CD4-positive, alpha-beta T cell treated with Interleukin-4 for 1 hour (primary cell): ENCODE measurements at regions not wholly inside any gene's neighbourhood (a gene's known extent, or its start where the extent isn't known, plus 50 kb on each side); places are given as distances from the start of the nearest gene placed in this dataset.
"Not testable (repeated sequence)": the region's sequence is repeated elsewhere in the genome, so short reads cannot be mapped to it uniquely, and the experiment has no call there.

ENCODE experiments used
- DNase-seq, 2 donors: peaks; one replicate each; pipeline ENCODE4 v3.0.0-alpha.2; 2020 to 2022

DNA sequence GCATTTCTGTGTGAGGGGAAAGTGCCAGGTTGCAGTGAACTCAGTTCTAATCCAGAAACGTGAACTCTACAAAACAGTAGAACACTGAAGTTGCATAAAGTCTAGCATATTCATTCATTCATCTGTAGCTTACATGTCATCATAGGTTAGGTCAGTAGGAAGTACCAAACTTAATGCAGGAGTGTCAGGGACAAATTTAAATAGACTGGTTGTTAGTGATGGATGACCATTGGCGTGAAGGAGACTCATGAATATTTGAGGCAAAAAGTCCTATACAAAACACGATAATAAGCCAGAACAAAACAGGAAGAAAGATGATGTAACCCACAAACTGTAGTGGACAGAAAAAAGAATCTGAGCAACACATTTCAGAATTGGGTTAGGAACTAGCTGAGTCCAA, 592.8 kb upstream of the PCDH10 start:
- no peak for DNase-seq

DNA sequence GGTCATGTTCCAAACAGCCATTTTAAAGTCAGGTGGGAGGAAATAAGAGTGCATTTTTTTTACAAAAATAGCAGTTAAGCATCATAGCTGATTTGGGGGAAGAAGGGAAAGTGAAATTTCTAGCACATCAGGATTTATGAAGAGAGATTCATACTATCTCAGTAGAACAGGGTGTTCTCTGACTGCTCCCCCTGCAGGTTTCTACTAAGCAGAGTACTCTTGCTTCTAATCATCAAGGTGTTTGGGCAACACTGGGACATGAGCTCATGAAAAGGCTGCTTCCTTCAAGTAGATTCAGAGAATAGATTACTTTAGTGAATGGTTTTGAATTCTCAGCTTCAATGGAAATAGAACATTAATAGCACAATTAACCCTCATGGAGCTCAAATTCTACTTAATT, 591.4 kb upstream of the PCDH10 start:
- DNase-seq = no peak

DNA sequence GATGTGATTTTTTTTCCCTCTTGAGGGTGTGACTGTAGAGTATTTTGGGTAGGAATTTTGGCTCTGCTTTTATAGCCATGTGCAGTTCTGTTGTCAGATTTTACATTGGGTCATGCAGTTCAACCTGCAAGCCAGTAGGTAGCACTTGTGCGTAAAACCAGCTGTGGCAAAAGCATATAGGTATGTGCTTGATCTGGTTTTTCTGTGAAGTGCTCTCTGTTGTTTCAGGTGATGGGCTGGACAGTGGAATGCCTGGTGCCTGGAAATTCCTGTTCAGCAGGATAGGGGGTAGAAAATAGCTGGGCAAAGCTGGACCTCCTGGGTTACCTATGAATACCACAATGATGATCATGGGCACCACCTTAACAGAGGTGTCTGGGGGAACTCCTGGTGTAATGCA, 584.2 kb upstream of the PCDH10 start:
- DNase-seq = no peak

DNA sequence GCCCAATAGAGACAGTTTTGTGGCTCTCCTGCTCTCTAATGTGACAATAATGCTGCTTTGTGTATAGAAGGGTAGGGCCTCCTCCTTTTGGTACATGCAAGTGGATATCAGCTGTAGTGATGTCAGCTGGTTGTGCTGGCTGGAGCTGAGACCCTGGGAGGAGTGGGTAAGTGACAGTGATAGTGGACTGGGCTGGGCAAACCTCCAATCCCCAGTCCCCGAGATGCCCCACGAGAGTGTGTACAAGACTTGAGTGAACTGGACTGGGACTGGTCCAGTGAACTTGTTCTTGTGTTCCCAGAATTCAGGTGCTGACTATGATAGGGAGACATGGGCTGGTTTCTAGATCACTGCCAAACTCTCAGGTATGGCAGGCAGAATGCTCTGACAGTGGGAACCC, 583.6 kb upstream of the PCDH10 start:
- DNase-seq = no peak

- no peak for DNase-seq
These were observed 576.9 kb upstream of the PCDH10 start for GRCh38 chr4:132572210-132572609.

GRCh38 chr4:132587626-132588025, 561.5 kb upstream of the PCDH10 start:
- no peak for DNase-seq

DNA sequence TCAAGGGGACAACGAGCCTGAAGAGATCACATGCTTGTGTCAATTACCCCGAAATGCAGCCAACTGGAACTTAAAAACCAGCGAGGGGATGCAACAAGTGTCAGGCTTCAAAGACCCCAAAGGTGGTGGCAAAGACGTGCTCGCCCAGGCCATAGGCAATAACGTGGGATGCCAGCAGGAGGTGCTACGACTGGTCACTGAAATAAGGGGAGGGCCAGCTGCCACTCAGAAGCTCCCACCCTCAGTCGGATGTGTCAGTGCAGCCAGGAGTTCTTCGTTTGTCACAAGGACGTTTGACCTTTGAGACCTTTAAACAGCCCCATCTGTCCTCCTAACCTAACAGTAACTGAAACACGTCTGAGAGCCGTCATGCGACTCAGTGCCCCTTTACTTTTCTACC, 556.8 kb upstream of the PCDH10 start:
- DNase-seq = no peak

DNA sequence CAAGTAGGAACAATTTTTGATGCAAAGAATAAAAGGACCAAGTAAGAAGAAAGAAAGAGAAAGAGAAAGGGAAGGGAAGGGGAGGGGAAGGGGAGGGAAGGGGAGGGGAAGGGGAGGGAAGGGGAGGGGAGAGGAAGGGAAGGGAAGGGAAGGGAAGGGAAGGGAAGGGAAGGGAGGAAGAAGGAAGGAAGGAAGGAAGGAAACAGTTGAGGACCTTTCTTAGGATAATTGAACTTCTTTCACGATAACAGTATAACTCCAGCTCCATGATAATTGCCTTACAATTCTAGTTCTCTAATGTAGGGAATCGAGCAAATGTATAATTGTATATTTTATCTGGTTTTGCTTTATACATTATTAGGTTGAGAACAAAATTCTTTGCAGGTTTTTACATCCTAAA, 556.2 kb upstream of the PCDH10 start:
- DNase-seq = no peak

DNA sequence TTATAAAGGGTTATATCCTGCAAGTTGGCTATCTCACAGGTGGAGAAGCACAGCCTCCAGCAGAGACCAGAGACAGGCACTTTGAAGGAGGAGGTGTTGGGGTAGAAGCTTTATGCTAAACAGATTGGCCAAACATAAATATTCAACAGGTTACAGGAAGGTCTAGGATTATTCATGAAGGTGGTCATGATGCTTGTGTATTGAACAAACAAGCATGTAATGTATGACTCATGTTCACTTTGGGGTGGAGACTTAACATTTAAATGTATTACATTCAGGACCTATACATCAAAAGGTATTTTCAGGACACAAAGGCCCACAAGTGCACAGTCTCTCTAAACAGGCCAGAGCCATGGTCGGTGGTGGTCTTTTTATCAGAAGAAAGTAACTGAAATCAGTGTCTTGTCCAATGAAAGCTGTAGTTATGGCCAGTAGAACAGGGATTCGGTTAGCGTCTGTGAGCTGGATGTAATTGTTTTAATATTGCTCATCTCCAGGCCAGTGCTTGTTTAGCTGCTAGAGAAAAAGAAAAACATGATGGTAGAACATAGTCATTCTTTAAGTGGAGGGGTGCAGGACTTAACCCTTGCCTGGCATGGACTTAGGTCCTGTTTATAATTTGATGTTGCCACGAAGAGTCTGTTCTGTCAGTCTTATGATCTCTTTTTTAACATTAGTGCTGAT, 555.2 kb upstream of the PCDH10 start:
- no peak for DNase-seq

DNA sequence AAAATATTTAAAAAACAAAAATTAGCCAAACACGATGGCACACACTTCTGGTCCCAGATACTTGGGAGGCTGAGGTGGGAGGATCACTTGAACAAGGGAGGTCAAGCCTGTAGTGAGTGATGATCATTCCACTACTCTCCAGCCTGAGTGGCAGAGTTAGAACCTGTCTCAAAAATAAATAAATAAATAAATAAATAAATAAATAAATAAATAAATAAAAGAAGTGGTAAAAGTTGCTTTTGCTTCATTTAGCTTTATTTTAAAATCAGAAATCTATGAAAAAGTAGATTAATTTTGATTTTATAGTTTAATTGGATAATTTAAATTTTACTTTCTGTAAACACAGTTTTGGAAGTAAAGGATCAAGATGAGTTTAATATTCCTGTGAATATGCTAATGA, 552.9 kb upstream of the PCDH10 start:
- DNase-seq = no peak

- DNase-seq = no peak
These were observed 543.5 kb upstream of the PCDH10 start for GRCh38 chr4:132605551-132605950.

- DNase-seq = no peak
These were observed 534.4 kb upstream of the PCDH10 start for GRCh38 chr4:132614682-132615081.

- DNase-seq = no peak
These were observed 529.1 kb upstream of the PCDH10 start for GRCh38 chr4:132619968-132620367.

DNA sequence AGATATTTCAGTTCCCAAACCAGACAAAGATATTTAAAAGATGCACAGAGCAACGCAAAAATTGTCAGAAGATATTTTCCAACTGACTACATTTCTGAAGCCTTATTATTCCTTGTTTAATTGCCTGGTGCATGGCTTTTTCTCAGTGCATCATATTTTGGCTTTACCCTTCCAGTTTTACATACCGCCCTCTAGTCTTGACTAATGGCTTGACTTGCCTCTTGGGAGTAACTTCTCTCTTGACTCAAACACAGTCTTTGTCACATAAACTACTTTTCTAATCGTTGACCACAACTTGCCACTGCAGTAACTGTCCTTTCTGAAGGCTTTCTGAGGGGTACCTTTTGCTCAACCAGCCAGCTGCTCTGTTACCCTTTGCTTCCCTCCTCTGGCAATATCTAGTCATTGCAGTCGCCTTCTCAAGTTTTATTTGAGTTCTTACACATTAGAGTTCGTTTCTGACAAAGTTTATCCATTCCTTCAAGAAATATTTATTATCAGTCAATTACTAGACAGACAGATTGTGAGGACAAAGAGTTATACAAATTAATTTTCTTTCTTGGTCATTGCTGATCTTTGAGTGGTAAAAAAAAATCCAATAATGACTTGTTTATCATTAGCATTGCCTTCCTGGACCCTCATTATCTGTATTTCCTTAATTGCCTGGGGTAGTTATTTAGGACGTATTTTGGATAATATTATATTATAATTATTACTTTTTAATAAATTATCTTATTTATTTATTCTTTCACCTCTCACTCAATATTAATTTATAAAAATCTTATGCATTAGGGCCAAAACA, 506.9 kb upstream of the PCDH10 start:
- no peak for DNase-seq

DNA sequence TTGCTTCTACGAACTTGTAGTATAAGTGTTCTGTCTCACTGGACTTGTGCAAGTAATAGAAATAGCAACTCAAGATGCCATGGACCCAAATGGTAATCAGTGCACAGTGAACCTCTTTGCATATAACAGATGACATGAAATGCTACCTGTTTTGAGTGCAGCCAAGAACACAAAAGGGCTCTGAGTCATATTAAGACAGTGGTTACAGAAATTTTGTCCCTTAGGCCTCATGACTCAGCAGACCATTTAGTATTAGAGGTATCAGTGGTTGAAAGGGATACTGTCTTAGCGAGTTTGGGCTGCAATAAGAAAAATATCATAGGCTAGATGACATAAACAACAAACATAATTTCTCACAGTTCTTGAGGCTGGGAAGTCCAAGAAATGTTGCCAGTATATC, 502.9 kb upstream of the PCDH10 start:
- DNase-seq = no peak

DNA sequence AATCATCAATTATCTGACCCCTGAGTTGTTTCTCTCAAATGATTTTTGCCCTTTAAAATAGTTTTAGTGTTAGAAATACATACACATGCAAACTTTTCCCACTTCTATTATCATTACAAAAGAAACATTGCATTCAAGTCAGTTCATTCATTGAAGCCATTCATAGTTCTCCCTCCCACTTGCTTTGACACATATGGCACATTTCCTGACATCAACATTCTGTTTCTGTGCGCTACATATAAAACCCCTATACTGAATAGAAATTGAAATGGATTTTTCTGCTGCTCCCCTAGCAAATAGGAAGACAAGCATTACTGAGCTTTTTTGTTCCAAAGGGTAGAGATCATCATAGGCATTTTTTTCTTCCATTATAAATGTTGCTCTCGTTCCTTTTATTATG, 497.9 kb upstream of the PCDH10 start:
- DNase-seq = no peak

DNA sequence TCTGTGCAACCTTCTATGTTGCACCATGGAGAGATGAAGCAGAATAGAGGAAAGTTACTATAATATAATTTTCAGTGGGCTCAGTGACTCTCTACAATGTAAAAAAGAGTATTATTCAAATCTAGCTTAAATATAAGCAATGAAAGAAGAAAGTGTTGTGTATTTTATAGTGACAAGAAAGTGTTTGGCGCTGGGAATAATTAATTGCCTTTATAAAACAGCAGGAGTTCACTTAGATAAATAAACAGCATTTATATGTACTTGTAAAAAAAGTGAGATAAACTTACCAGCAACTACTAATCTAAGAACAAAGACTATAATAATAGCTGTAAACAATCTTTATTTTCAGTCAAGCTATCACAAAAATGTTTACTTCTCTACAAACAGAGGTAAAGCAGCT, 488.9 kb upstream of the PCDH10 start:
- DNase-seq = no peak

GRCh38 chr4:132662456-132662855, 486.6 kb upstream of the PCDH10 start:
- no peak for DNase-seq

GRCh38 chr4:132669786-132670185, 479.3 kb upstream of the PCDH10 start:
- no peak for DNase-seq

DNA sequence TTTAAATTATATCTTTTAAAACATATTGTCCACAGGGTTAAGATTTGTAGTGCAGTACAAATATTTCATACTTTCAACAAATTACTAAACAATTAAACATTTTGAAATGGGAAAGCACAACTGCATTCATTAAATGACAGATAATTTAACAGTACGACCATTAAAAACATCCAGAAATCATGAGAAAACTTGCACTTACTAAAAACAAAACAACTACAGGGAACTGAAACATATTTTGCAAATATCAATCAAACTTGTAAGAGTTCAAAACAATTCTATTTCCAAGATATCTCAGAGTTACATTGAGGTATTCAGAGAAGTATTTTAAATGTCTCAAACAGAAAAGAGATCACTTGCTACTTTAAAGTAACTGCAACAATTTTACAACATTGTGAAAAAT, 478.5 kb upstream of the PCDH10 start:
- no peak for DNase-seq

DNA sequence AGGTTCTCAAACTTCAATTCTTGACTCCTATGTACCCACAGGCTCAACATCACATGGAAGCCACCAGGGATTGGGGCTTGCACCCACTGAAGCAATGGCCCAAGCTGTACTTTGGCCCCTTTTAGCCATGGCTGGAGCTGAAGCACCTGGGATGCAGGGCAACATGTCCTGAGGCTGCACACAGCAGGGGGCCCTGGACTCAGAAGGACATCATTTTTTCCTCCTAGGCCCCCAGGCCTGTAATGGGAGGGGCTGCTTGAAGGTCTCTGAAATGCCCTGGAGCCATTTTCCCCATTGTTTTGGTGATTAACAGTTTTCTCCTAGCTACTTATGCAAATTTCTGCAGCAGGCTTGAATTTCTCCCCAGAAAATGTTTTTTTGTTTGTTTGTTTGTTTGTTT, 465.1 kb upstream of the PCDH10 start:
- no peak for DNase-seq

DNA sequence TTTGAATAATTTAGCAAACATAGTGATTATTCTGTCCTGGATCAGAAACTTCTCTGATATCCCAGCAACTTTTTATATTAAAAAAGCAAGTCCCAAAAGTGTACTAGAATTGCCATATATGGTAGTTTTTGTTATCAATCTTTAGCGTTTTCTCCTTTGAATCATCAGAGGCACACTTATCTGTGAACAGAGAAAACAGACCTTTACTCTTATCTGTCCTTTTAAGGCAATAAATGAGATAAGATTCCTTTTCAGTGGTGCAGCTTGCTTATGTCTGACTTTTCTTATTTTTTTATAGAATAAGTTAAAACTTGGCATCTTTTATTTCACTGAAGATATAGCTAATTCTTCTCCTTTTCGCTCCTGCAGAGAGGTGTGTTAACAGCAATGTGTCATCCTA, 458.1 kb upstream of the PCDH10 start:
- DNase-seq = no peak

DNA sequence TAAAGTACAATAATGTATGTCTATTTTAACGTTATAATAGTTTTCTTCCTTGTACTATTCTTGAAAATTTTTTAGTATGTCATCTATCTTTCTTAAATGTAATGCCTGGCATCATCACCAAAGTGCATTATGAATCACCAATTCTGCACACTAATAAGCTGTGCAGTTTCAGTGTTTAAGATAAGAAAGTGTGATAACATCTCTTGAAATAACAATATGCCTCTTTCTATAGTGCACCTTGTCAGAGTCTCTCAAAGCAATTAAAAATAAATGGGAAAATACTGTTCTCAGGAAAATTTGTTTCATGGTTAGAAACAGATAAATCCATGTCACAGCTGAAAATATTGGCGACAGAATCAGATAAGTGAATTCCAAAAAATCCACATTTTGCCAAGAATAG, 457.4 kb upstream of the PCDH10 start:
- DNase-seq = no peak

DNA sequence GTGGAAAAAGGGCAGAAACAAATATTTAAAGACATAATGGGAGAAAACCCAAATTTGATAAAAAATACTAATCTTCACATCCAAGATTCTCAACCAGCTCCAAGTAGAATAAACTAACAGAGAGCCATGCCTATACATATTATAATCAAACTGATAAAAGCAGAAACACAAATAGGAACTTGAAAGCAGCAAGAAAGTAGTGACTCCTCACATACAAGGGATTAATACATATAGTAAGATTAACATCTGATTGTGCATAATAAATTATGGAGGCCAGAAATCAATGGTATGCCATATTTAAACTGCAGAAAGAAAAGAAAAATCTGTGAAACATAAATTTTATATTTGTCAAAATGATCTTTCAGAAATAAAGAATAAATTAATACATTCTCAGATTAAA, 454.3 kb upstream of the PCDH10 start:
- DNase-seq = no peak

DNA sequence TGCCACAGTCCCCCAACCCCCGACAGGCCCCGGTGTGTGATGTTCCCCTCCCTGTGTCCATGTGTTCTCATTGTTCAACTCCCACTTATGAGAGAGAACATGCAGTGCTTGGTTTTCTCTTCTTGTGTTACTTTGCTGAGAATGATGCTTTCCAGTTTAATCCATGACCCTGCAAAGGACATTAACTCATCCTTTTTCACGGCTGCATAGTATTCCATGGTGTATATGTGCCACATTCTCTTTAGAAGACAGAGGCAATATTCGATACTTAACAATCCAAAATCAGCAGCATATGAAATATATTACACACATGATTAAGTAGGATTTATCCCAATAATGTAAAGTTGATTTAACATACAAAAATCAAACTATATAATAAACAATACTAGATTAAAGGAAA, 451.6 kb upstream of the PCDH10 start:
- DNase-seq = not testable (repeated sequence)
